HEK293T (cell line): ENCODE measurements at regions not wholly inside any gene's neighbourhood (a gene's known extent, or its start where the extent isn't known, plus 50 kb on each side); places are given as distances from the start of the nearest gene placed in this dataset.

ENCODE experiments used
- BHLHE40 ChIP-seq: fragments of 450-650 bp; IDR thresholded peaks from 2 replicates; pipeline ENCODE4 v1.6.1; 2016; ENCODE audit warnings: mild to moderate bottlenecking, moderate library complexity, borderline replicate concordance
- CTBP1 ChIP-seq: fragments of 450-650 bp; IDR thresholded peaks from 2 replicates; pipeline ENCODE4 v1.6.1; 2016; ENCODE audit warnings: borderline replicate concordance
- FOXA1 ChIP-seq: fragments of 450-650 bp; IDR thresholded peaks from 2 replicates; pipeline ENCODE4 v1.6.1; 2016; ENCODE audit warnings: mild to moderate bottlenecking
- FOXM1 ChIP-seq: fragments of 450-650 bp; IDR thresholded peaks from 2 replicates; pipeline ENCODE4 v1.6.1; 2017; ENCODE audit warnings: mild to moderate bottlenecking, borderline replicate concordance
- LEF1 ChIP-seq: fragments of 450-650 bp; IDR thresholded peaks from 2 replicates; pipeline ENCODE4 v1.6.1; 2017; ENCODE audit warnings: mild to moderate bottlenecking, borderline replicate concordance
- PKNOX1 ChIP-seq: fragments of 450-650 bp; IDR thresholded peaks from 2 replicates; pipeline ENCODE4 v1.6.1; 2016
- SUZ12 ChIP-seq: fragments of 450-650 bp; IDR thresholded peaks from 2 replicates; pipeline ENCODE4 v1.6.1; 2016; ENCODE audit warnings: mild to moderate bottlenecking

GRCh38 chr2:174678395-174678794, 80.8 kb upstream of the WIPF1 start:
- no peak for TF ChIP-seq CTBP1
- TF ChIP-seq FOXA1, result no peak
- TF ChIP-seq SUZ12, result no peak
- TF ChIP-seq BHLHE40, result no peak
- no peak for TF ChIP-seq PKNOX1
- no peak for TF ChIP-seq LEF1
- TF ChIP-seq FOXM1, result no peak
